ENCODE measurements at regions not wholly inside any gene's neighbourhood (a gene's known extent, or its start where the extent isn't known, plus 50 kb on each side); places are given as distances from the start of the nearest gene placed in this dataset.

DNA sequence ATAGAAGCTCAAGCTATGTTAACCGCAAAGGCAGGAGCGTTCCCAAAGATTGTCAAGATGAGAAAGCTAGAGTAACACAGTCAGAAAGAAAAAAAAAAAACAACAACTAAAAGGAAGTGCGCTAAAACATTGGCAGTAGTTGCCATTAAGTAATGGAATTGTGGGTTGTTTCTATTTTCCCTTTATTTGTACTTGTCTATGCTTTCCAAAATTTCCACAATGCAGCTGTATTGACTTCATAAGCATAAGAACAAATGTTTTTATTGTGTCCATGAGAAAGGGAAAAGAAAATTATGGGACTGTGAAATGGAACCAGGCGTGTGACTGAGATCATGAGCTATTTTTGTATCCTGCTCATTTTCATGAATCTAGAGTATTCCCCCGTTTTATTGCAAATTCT is 153.4 kb downstream of the TMEM114 start:
- H3K9me2 ChIP-seq (replicated peaks; ENCODE audit: insufficient read depth, low read length): no peaks in the 10 kb centered on the region
- no peaks in the 10 kb centered on the region for H3K79me2 ChIP-seq (ENCODE audit: insufficient read depth, low read length)
- H3F3A ChIP-seq (ENCODE audit: insufficient read depth): no peaks in the 10 kb centered on the region
- no peak overlapping the region for H3K4me2 ChIP-seq (ENCODE audit: low read depth, low read length, poor library complexity, severe bottlenecking)
- H3K9ac ChIP-seq (ENCODE audit: low read length): no peak overlapping the region
- TF ChIP-seq EZH2phosphoT487 (conservative IDR thresholded peaks at IDR 0.05; ENCODE audit: low read length): no peak
- TF ChIP-seq, protein P1, sequence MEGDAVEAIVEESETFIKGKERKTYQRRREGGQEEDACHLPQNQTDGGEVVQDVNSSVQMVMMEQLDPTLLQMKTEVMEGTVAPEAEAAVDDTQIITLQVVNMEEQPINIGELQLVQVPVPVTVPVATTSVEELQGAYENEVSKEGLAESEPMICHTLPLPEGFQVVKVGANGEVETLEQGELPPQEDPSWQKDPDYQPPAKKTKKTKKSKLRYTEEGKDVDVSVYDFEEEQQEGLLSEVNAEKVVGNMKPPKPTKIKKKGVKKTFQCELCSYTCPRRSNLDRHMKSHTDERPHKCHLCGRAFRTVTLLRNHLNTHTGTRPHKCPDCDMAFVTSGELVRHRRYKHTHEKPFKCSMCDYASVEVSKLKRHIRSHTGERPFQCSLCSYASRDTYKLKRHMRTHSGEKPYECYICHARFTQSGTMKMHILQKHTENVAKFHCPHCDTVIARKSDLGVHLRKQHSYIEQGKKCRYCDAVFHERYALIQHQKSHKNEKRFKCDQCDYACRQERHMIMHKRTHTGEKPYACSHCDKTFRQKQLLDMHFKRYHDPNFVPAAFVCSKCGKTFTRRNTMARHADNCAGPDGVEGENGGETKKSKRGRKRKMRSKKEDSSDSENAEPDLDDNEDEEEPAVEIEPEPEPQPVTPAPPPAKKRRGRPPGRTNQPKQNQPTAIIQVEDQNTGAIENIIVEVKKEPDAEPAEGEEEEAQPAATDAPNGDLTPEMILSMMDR (IDR thresholded peaks at IDR 0.05; ENCODE audit: insufficient read depth, low read length, poor library complexity, severe bottlenecking): no peak
- H3K27ac ChIP-seq (ENCODE audit: low read depth, low read length): no peak overlapping the region
- no peak overlapping the region for H2AFZ ChIP-seq (ENCODE audit: low read depth, low read length, severe bottlenecking)
- H3K9me3 ChIP-seq (ENCODE audit: insufficient read depth, low read length): no peaks in the 10 kb centered on the region
- no peaks in the 10 kb centered on the region for H3K27me3 ChIP-seq (ENCODE audit: low read length)
- no peaks in the 10 kb centered on the region for H3K36me3 ChIP-seq (ENCODE audit: low read length)
- H4K20me1 ChIP-seq (ENCODE audit: low read depth, low read length): no peaks in the 10 kb centered on the region
- H3K4me3 ChIP-seq (ENCODE audit: insufficient read depth, low read length, poor library complexity, severe bottlenecking): no peak overlapping the region

DNA sequence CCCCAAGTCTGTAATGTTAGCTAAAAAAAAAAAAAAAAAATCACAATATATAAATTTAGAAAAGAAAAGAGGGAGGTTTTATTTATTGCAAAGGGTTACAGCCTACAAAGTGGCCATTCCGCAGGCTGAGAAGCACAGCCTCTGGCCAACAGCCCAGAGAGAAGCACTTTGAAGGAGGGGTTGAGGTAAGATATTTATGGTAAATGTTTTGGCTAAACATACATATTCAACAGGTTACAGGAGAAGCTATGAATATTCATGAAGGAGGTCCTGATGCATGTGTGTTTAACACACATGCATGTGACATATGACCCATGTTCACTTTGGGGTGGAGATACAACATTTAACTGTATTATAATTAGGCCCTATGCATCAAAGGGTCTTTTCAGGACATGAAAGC is 158.5 kb downstream of the TMEM114 start:
- H2AFZ ChIP-seq (ENCODE audit: low read depth, low read length, severe bottlenecking): no peak overlapping the region
- H3F3A ChIP-seq (ENCODE audit: insufficient read depth): no peaks in the 10 kb centered on the region
- H3K9me2 ChIP-seq (replicated peaks; ENCODE audit: insufficient read depth, low read length): no peaks in the 10 kb centered on the region
- H4K20me1 ChIP-seq (ENCODE audit: low read depth, low read length): no peaks in the 10 kb centered on the region
- no peak overlapping the region for H3K27ac ChIP-seq (ENCODE audit: low read depth, low read length)
- no peaks in the 10 kb centered on the region for H3K36me3 ChIP-seq (ENCODE audit: low read length)
- H3K9ac ChIP-seq (ENCODE audit: low read length): no peak overlapping the region
- no peaks in the 10 kb centered on the region for H3K9me3 ChIP-seq (ENCODE audit: insufficient read depth, low read length)
- TF ChIP-seq, protein P1 (IDR thresholded peaks at IDR 0.05; ENCODE audit: insufficient read depth, low read length, poor library complexity, severe bottlenecking): no peak
- no peak for TF ChIP-seq EZH2phosphoT487 (conservative IDR thresholded peaks at IDR 0.05; ENCODE audit: low read length)
- H3K79me2 ChIP-seq (ENCODE audit: insufficient read depth, low read length): no peaks in the 10 kb centered on the region
- H3K4me3 ChIP-seq (ENCODE audit: insufficient read depth, low read length, poor library complexity, severe bottlenecking): no peak overlapping the region
- no peaks in the 10 kb centered on the region for H3K27me3 ChIP-seq (ENCODE audit: low read length)
- no peak overlapping the region for H3K4me2 ChIP-seq (ENCODE audit: low read depth, low read length, poor library complexity, severe bottlenecking)

DNA sequence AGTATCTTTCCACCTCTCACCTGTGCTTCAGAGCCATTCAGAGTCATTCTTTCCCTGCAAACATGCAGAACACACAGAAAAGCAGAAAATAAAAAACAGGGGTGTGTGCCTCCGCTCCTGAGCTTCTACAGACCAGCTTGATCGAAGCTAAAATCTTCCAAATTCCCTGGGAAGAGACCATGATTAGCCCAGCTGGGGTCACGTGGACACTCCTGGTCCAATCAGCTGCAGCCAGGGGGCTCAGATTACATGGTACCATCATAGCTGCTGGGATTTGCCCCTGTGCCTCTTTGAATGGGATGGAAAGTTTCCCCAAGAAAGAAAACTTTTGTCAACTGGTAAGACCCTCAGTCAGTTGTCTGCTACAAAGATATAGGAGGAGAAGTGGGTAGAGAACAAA is 159.9 kb downstream of the TMEM114 start:
- Histone ChIP-seq H4K20me1 (ENCODE audit: low read depth, low read length) (no peaks in the 10 kb centered on the region), H3K27me3 (ENCODE audit: low read length) (no peaks in the 10 kb centered on the region), H3K79me2 (ENCODE audit: insufficient read depth, low read length) (no peaks in the 10 kb centered on the region), H3K27ac (ENCODE audit: low read depth, low read length) (no peak overlapping the region), H3F3A (ENCODE audit: insufficient read depth) (no peaks in the 10 kb centered on the region), H3K9me2 (replicated peaks; ENCODE audit: insufficient read depth, low read length) (no peaks in the 10 kb centered on the region), H3K36me3 (ENCODE audit: low read length) (no peaks in the 10 kb centered on the region), H3K9ac (ENCODE audit: low read length) (no peak overlapping the region), H3K4me2 (ENCODE audit: low read depth, low read length, poor library complexity, severe bottlenecking) (no peak overlapping the region), H3K4me3 (ENCODE audit: insufficient read depth, low read length, poor library complexity, severe bottlenecking) (no peak overlapping the region), H2AFZ (ENCODE audit: low read depth, low read length, severe bottlenecking) (no peak overlapping the region), H3K9me3 (ENCODE audit: insufficient read depth, low read length) (no peaks in the 10 kb centered on the region)
- TF ChIP-seq, protein P1 (IDR thresholded peaks at IDR 0.05; ENCODE audit: insufficient read depth, low read length, poor library complexity, severe bottlenecking): no peak
- no peak for TF ChIP-seq EZH2phosphoT487 (conservative IDR thresholded peaks at IDR 0.05; ENCODE audit: low read length)
